Stomach smooth muscle (tissue), 2 donors: ENCODE measurements at regions not wholly inside any gene's neighbourhood (a gene's known extent, or its start where the extent isn't known, plus 50 kb on each side); places are given as distances from the start of the nearest gene placed in this dataset.

ENCODE experiments used
- H3K27ac ChIP-seq: one replicate; pipeline ENCODE4 v1.7.0; 2013; ENCODE audit warnings: mild to moderate bottlenecking, low read length, inconsistent platforms
- H3K27me3 ChIP-seq, 2 donors: one replicate each; pipeline ENCODE4 v1.7.0; 2013; ENCODE audit warnings: low read length in 2 of 2; ENCODE audit not compliant: insufficient read depth in 2 of 2, control insufficient read depth in 1 of 2
- H3K36me3 ChIP-seq, 2 donors: one replicate each; pipeline ENCODE4 v1.7.0; 2013; ENCODE audit warnings: low read length in 2 of 2; ENCODE audit not compliant: control insufficient read depth in 2 of 2, insufficient read depth in 2 of 2
- H3K4me1 ChIP-seq: one replicate; pipeline ENCODE4 v1.7.0; 2013; ENCODE audit warnings: low read length; ENCODE audit not compliant: control insufficient read depth, insufficient read depth
- H3K4me3 ChIP-seq, 2 donors: one replicate each; pipeline ENCODE4 v1.7.0; 2013; ENCODE audit warnings: low read length in 2 of 2
- H3K9ac ChIP-seq, 2 donors: one replicate each; pipeline ENCODE4 v1.7.0; 2013; ENCODE audit warnings: low read length in 2 of 2, mild to moderate bottlenecking in 1 of 2
- H3K9me3 ChIP-seq, 2 donors: one replicate each; pipeline ENCODE4 v1.7.0; 2013; ENCODE audit warnings: low read length in 2 of 2; ENCODE audit not compliant: control insufficient read depth in 2 of 2
- donor health status: healthy.
- donor health status: Pancreatic carcinoma.

- Histone ChIP-seq H3K9me3 (peaks cover 7 to 15% of the 10 kb centered on the region in 2 donors), H3K4me1 (no peaks in the 10 kb centered on the region), H3K27me3 (no peaks in the 10 kb centered on the region), H3K4me3 (no peak overlapping the region), H3K9ac (no peak overlapping the region), H3K27ac (no peak overlapping the region), H3K36me3 (no peaks in the 10 kb centered on the region)
Measured at GRCh38 chr9:2313512-2313911, 298.4 kb downstream of the SMARCA2 start.

GRCh38 chr9:2317591-2317990, 302.4 kb downstream of the SMARCA2 start:
- H3K9ac ChIP-seq, result no peak overlapping the region
- H3K9me3 ChIP-seq, result peaks cover 2 to 9% of the 10 kb centered on the region in 2 donors
- H3K4me3 ChIP-seq, result no peak overlapping the region
- H3K4me1 ChIP-seq, result no peaks in the 10 kb centered on the region
- no peaks in the 10 kb centered on the region for H3K36me3 ChIP-seq
- no peak overlapping the region for H3K27ac ChIP-seq
- no peaks in the 10 kb centered on the region for H3K27me3 ChIP-seq

GRCh38 chr9:2319421-2319820, 302.2 kb upstream of the VLDLR start:
- H3K27me3 ChIP-seq, result no peaks in the 10 kb centered on the region
- H3K4me3 ChIP-seq, result no peak overlapping the region
- H3K36me3 ChIP-seq, result no peaks in the 10 kb centered on the region
- H3K27ac ChIP-seq, result no peak overlapping the region
- H3K9ac ChIP-seq, result no peak overlapping the region
- H3K4me1 ChIP-seq, result no peaks in the 10 kb centered on the region
- peaks cover 0 to 3% of the 10 kb centered on the region in 2 donors for H3K9me3 ChIP-seq

GRCh38 chr9:2320114-2320513, 301.5 kb upstream of the VLDLR start:
- Histone ChIP-seq H3K27me3 (no peaks in the 10 kb centered on the region), H3K36me3 (no peaks in the 10 kb centered on the region), H3K9ac (no peak overlapping the region), H3K9me3 (no peaks in the 10 kb centered on the region), H3K27ac (no peak overlapping the region), H3K4me1 (no peaks in the 10 kb centered on the region), H3K4me3 (no peak overlapping the region)

- no peaks in the 10 kb centered on the region for H3K4me1 ChIP-seq
- no peaks in the 10 kb centered on the region for H3K36me3 ChIP-seq
- no peaks in the 10 kb centered on the region for H3K9me3 ChIP-seq
- no peak overlapping the region for H3K27ac ChIP-seq
- no peaks in the 10 kb centered on the region for H3K27me3 ChIP-seq
- no peak overlapping the region for H3K4me3 ChIP-seq
- H3K9ac ChIP-seq, result no peak overlapping the region
Measured at GRCh38 chr9:2320632-2321031, 301.0 kb upstream of the VLDLR start.

GRCh38 chr9:2321523-2322148, 300.0 kb upstream of the VLDLR start:
- no peak overlapping the region for H3K4me3 ChIP-seq
- no peaks in the 10 kb centered on the region for H3K27me3 ChIP-seq
- H3K9me3 ChIP-seq, result no peaks in the 10 kb centered on the region
- no peak overlapping the region for H3K9ac ChIP-seq
- no peaks in the 10 kb centered on the region for H3K36me3 ChIP-seq
- no peak overlapping the region for H3K27ac ChIP-seq
- H3K4me1 ChIP-seq, result no peaks in the 10 kb centered on the region

- no peaks in the 10 kb centered on the region for H3K36me3 ChIP-seq
Measured at GRCh38 chr9:2324742-2325141, 296.8 kb upstream of the VLDLR start.

GRCh38 chr9:2332663-2333062, 288.9 kb upstream of the VLDLR start:
- Histone ChIP-seq H3K36me3 (no peaks in the 10 kb centered on the region), H3K9me3 (no peaks in the 10 kb centered on the region), H3K4me1 (peaks cover 6% of the 10 kb centered on the region), H3K27me3 (no peaks in the 10 kb centered on the region), H3K9ac (no peak overlapping the region), H3K27ac (no peak overlapping the region), H3K4me3 (no peak overlapping the region)

More at GRCh38 chr9:2324742-2325141, 296.8 kb upstream of the VLDLR start:
- H3K4me3 ChIP-seq, result no peak overlapping the region
- H3K9ac ChIP-seq, result no peak overlapping the region
- no peak overlapping the region for H3K27ac ChIP-seq
- H3K4me1 ChIP-seq, result no peaks in the 10 kb centered on the region
- H3K9me3 ChIP-seq, result no peaks in the 10 kb centered on the region
- no peaks in the 10 kb centered on the region for H3K27me3 ChIP-seq

- no peaks in the 10 kb centered on the region for H3K27me3 ChIP-seq
- no peak overlapping the region for H3K9ac ChIP-seq
- no peaks in the 10 kb centered on the region for H3K36me3 ChIP-seq
- H3K27ac ChIP-seq, result no peak overlapping the region
- H3K4me3 ChIP-seq, result no peak overlapping the region
- no peaks in the 10 kb centered on the region for H3K9me3 ChIP-seq
- peaks cover 11% of the 10 kb centered on the region for H3K4me1 ChIP-seq
Measured at GRCh38 chr9:2335260-2335659, 286.3 kb upstream of the VLDLR start.

- Histone ChIP-seq H3K4me1 (peaks cover 11% of the 10 kb centered on the region), H3K27me3 (no peaks in the 10 kb centered on the region), H3K9me3 (no peaks in the 10 kb centered on the region), H3K27ac (no peak overlapping the region), H3K9ac (no peak overlapping the region), H3K4me3 (no peak overlapping the region), H3K36me3 (no peaks in the 10 kb centered on the region)
Measured at GRCh38 chr9:2336055-2336454, 285.5 kb upstream of the VLDLR start.

GRCh38 chr9:2337131-2337530, 284.5 kb upstream of the VLDLR start:
- Histone ChIP-seq H3K9ac (no peak overlapping the region), H3K36me3 (no peaks in the 10 kb centered on the region), H3K27ac (no peak overlapping the region)

More at GRCh38 chr9:2337131-2337530, 284.5 kb upstream of the VLDLR start:
- H3K4me3 ChIP-seq, result no peak overlapping the region
- no peaks in the 10 kb centered on the region for H3K27me3 ChIP-seq
- H3K9me3 ChIP-seq, result no peaks in the 10 kb centered on the region
- peaks cover 11% of the 10 kb centered on the region for H3K4me1 ChIP-seq
